OCI-LY3 (cell line): ENCODE measurements at regions not wholly inside any gene's neighbourhood (a gene's known extent, or its start where the extent isn't known, plus 50 kb on each side); places are given as distances from the start of the nearest gene placed in this dataset.
"Not testable (repeated sequence)": the region's sequence is repeated elsewhere in the genome, so short reads cannot be mapped to it uniquely, and the experiment has no call there.

Source experiments
- H2AFZ ChIP-seq: fragments of 200-600, 300-600 bp; shearing (Covaris generic); 2 replicates; pipeline ENCODE4 v1.6.0; 2014; ENCODE audit warnings: antibody characterized with exemption, low read depth, low read length
- H3K27ac ChIP-seq: fragments of 200-600, 300-600 bp; sonication (generic); 2 replicates; pipeline ENCODE4 v1.5.1; 2014; ENCODE audit warnings: mild to moderate bottlenecking, low read length, moderate library complexity, mixed read lengths
- H3K27me3 ChIP-seq: fragments of 200-600, 300-600 bp; sonication (generic); 2 replicates; pipeline ENCODE4 v1.6.1; 2014; ENCODE audit warnings: low read depth, low read length, mixed read lengths
- H3K36me3 ChIP-seq: fragments of 200-600, 300-600 bp; sonication (generic); replicated peaks from 2 replicates; pipeline ENCODE3; 2014; ENCODE audit warnings: low read depth, low read length, mixed read lengths
- H3K4me1 ChIP-seq: fragments of 300-600, 200-600 bp; sonication (generic); 2 replicates; pipeline ENCODE4 v1.6.1; 2014; ENCODE audit warnings: low read length, mixed read lengths
- H3K4me2 ChIP-seq: fragments of 200-600, 300-600 bp; sonication (generic); 2 replicates; pipeline ENCODE4 v1.6.1; 2014; ENCODE audit warnings: low read length, mixed read lengths
- H3K4me3 ChIP-seq: fragments of 300-600, 200-600 bp; sonication (generic); 2 replicates; pipeline ENCODE4 v1.5.1; 2014; ENCODE audit warnings: antibody characterized with exemption, mild to moderate bottlenecking, low read length, moderate library complexity
- H3K79me2 ChIP-seq: fragments of 300-600, 200-600 bp; shearing (Covaris generic); 2 replicates; pipeline ENCODE4 v1.6.1; 2014; ENCODE audit warnings: mild to moderate bottlenecking, low read length, mixed read lengths
- H3K9ac ChIP-seq: fragments of 300-600, 200-600 bp; shearing (Covaris generic); 2 replicates; pipeline ENCODE4 v1.6.0; 2014; ENCODE audit warnings: mild to moderate bottlenecking, low read length, moderate library complexity
- H3K9me3 ChIP-seq: fragments of 200-600, 300-600 bp; shearing (Covaris generic); 2 replicates; pipeline ENCODE4 v1.6.1; 2014; ENCODE audit warnings: low read length, mixed read lengths; ENCODE audit not compliant: insufficient read depth
- H4K20me1 ChIP-seq: fragments of 200-600, 300-600 bp; sonication (generic); 2 replicates; pipeline ENCODE4 v1.6.1; 2016; ENCODE audit warnings: low read length, mixed read lengths; ENCODE audit not compliant: insufficient read depth
- EZH2phosphoT487 ChIP-seq: fragments of 200-600 bp; shearing (Covaris generic); IDR thresholded peaks from 2 replicates; pipeline ENCODE4 v1.6.1; 2018; ENCODE audit warnings: antibody characterized with exemption, mixed run types, low read depth
- TF ChIP-seq, protein P1 (sequence below): fragments of 200-600, 300-600 bp; sonication (generic); IDR thresholded peaks from 2 replicates; pipeline ENCODE4 v1.5.1; 2014; ENCODE audit warnings: antibody characterized with exemption, low read length, low read depth

DNA sequence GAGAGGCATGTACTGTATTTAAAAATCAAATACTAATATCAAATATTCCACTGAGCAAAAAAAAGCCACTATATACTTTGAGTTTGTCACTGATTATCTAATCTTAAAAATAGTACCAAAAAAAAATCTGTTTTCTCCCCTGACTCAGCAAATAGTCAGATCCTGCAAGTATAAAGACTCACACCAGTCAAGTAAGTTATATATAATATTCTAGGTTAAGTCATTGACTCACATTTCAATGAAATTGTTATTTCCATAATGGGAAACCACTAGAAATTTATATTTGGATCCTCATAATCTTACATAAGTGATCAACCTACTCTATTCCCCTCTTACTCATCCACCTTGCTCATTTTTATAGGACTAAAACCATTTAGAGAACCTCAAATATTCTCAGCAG is 447.2 kb upstream of the MEF2C start:
- Histone ChIP-seq H3K4me2 (no peak overlapping the region), H3K9ac (no peak overlapping the region), H4K20me1 (no peaks in the 10 kb centered on the region), H3K79me2 (no peaks in the 10 kb centered on the region), H3K4me3 (no peak overlapping the region), H3K9me3 (no peaks in the 10 kb centered on the region), H3K4me1 (peaks cover under 1% of the 10 kb centered on the region), H3K27ac (no peak overlapping the region), H3K27me3 (no peaks in the 10 kb centered on the region), H2AFZ (no peak overlapping the region), H3K36me3 (no peaks in the 10 kb centered on the region)
- TF ChIP-seq EZH2phosphoT487, result no peak
- TF ChIP-seq, protein P1, sequence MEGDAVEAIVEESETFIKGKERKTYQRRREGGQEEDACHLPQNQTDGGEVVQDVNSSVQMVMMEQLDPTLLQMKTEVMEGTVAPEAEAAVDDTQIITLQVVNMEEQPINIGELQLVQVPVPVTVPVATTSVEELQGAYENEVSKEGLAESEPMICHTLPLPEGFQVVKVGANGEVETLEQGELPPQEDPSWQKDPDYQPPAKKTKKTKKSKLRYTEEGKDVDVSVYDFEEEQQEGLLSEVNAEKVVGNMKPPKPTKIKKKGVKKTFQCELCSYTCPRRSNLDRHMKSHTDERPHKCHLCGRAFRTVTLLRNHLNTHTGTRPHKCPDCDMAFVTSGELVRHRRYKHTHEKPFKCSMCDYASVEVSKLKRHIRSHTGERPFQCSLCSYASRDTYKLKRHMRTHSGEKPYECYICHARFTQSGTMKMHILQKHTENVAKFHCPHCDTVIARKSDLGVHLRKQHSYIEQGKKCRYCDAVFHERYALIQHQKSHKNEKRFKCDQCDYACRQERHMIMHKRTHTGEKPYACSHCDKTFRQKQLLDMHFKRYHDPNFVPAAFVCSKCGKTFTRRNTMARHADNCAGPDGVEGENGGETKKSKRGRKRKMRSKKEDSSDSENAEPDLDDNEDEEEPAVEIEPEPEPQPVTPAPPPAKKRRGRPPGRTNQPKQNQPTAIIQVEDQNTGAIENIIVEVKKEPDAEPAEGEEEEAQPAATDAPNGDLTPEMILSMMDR, result no peak

DNA sequence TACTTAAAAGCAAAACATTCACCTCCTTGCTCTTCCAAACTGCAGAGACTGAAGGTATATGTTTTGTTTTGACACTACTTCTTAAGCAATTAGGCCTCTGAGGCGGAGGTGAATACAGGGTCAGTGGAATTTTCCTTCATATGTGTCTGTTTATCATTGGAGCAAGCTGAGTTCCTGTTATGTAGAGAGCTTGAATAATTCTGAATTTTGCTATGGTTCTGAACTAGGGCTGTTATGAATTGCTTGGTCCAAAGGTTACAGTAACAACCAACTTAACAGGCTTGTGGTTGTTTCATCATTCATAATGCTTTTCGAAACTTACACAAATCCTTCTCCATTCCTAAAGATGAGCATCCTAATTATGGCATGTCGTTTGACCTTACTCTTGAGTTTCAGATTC is 444.6 kb upstream of the MEF2C start:
- Histone ChIP-seq H3K9me3 (no peaks in the 10 kb centered on the region), H3K4me1 (peaks cover 8% of the 10 kb centered on the region), H3K27me3 (no peaks in the 10 kb centered on the region), H3K79me2 (no peaks in the 10 kb centered on the region), H3K4me3 (no peak overlapping the region), H4K20me1 (no peaks in the 10 kb centered on the region), H3K9ac (no peak overlapping the region), H3K4me2 (no peak overlapping the region), H3K27ac (no peak overlapping the region), H2AFZ (no peak overlapping the region), H3K36me3 (no peaks in the 10 kb centered on the region)
- TF ChIP-seq EZH2phosphoT487, result no peak
- TF ChIP-seq, protein P1, result no peak

DNA sequence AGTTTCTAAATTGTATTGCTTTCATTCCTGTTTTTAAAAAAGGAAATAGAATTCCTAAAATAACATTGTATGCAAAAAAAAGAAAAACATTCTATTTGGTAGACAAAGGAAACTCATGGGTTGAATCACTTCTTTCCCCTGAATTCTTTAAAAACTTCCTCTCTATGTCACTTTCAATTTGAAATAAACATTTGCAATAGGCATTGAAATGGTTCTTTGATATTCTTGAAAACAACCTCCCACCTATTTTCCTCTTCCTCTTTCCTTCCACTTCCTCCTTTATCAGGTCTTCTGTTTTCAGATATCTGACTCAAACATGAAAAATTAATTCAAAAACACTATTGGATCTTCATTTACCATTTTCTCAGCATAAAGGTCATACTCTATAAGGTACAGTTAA is 442.0 kb upstream of the MEF2C start:
- no peaks in the 10 kb centered on the region for H3K36me3 ChIP-seq
- H3K9me3 ChIP-seq, result no peaks in the 10 kb centered on the region
- TF ChIP-seq, protein P1, result no peak
- TF ChIP-seq EZH2phosphoT487, result no peak
- H3K4me1 ChIP-seq, result peaks cover 8% of the 10 kb centered on the region
- H3K27me3 ChIP-seq, result no peaks in the 10 kb centered on the region
- no peaks in the 10 kb centered on the region for H4K20me1 ChIP-seq
- peak overlapping the region; percentile 22; the same call in 1 of the 2 replicates for H3K4me2 ChIP-seq
- no peak overlapping the region for H2AFZ ChIP-seq
- no peak overlapping the region for H3K27ac ChIP-seq
- H3K9ac ChIP-seq, result no peak overlapping the region
- no peaks in the 10 kb centered on the region for H3K79me2 ChIP-seq
- no peak overlapping the region for H3K4me3 ChIP-seq

DNA sequence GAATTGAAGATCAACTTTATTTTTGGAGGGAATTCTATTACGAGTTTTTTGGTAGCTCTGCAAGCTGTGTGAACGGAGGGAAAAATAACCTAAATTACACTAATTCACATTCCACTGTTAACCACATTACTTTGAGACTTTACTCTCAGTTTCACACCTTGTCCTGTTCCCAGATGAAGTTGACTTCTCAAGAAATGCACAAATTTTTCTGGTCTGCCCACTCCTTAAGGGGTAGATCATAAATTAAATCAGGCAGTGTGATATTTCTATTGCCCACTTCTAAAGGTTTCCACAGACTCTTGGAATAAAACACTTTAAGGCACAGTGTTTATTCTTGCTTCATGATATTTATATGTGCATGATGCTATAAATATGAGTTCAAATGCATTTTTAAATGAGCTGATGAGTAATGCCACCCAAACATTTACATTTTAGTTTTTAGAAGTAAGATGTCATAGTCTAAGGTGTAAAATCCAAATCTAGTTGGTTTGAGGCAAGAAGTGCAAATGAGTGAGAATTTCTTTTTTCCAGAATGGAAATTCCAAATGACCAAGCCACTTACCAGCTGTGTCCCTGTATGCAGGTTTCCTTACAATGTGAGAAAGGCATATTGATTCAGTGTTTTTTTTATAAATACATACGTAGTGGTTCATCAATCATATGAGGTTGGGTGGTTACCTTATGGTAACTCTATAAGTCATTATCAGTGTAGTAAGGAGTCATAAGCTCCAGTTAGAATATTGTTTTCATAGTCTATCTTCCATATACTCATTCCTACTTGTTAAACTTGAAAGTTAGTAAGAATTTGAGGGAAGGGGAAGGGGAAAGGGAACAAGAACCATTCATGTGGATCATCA is 437.7 kb upstream of the MEF2C start:
- Histone ChIP-seq H3K36me3 (no peaks in the 10 kb centered on the region), H3K9ac (no peak overlapping the region), H3K79me2 (no peaks in the 10 kb centered on the region), H2AFZ (no peak overlapping the region), H3K4me3 (no peak overlapping the region), H3K27me3 (no peaks in the 10 kb centered on the region), H4K20me1 (no peaks in the 10 kb centered on the region), H3K4me1 (peaks cover 12% of the 10 kb centered on the region), H3K9me3 (no peaks in the 10 kb centered on the region), H3K4me2 (no peak overlapping the region), H3K27ac (no peak overlapping the region)
- TF ChIP-seq EZH2phosphoT487, result no peak
- TF ChIP-seq, protein P1, result no peak

DNA sequence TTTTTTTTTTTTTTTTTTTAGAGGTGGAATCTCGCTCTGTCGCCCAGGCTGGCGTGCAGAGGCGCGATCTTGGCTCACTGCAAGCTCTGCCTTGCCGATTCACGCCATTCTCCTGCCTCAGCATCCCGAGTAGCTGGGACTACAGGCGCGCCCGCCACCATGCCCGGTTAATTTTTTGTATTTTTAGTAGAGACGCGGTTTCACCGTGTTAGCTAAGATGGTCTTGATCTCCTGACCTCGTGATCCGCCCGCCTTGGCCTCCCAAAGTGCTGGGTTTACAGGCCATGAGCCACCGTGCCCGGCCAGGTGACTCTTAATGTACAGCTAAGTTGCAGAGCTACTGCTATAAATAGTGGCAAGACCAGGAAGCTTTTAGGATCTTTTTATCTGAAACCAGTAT is 434.9 kb upstream of the MEF2C start:
- H3K4me2 ChIP-seq, H3K4me3 ChIP-seq, H3K9ac ChIP-seq, H4K20me1 ChIP-seq, H3K9me3 ChIP-seq, H3K27me3 ChIP-seq, H3K79me2 ChIP-seq, H3K36me3 ChIP-seq, H3K27ac ChIP-seq, H2AFZ ChIP-seq: not testable (repeated sequence)
- H3K4me1 ChIP-seq, result peaks cover 30% of the 10 kb centered on the region
